ENCODE measurements at regions not wholly inside any gene's neighbourhood (a gene's known extent, or its start where the extent isn't known, plus 50 kb on each side); places are given as distances from the start of the nearest gene placed in this dataset.

GRCh38 chr15:91769894-91770293, 83.6 kb upstream of the SLCO3A1 start:
- no peak for TF ChIP-seq SIN3A (IDR thresholded peaks at IDR 0.05; ENCODE audit: borderline replicate concordance, low read depth, low read length)
- no peak for TF ChIP-seq RFX5 (IDR thresholded peaks at IDR 0.05; ENCODE audit: low read length)
- no peak for TF ChIP-seq CTCF (IDR thresholded peaks at IDR 0.05)
- no peak for TF ChIP-seq POLR2AphosphoS5 (IDR thresholded peaks at IDR 0.05; ENCODE audit: low read depth, low read length)
- no peak for TF ChIP-seq RAD21 (IDR thresholded peaks at IDR 0.05; ENCODE audit: low read length)
- TF ChIP-seq GATA2 (CRISPR knock-in tag; IDR thresholded peaks at IDR 0.05): no peak
